ENCODE measurements at regions not wholly inside any gene's neighbourhood (a gene's known extent, or its start where the extent isn't known, plus 50 kb on each side); places are given as distances from the start of the nearest gene placed in this dataset.

GRCh38 chr3:73710340-73710739 is 85.6 kb upstream of the PDZRN3 start:
- H3K4me2 ChIP-seq (ENCODE audit: control insufficient read depth, extremely low read depth, insufficient read depth, low read depth, low read length) = no peak overlapping the region
- DNase-seq (ENCODE audit: low read depth, low spot score) = no peak
- H3K27ac ChIP-seq (ENCODE audit: control insufficient read depth, insufficient read depth, low read length) = no peak overlapping the region
- H3K9me1 ChIP-seq (ENCODE audit: control insufficient read depth, extremely low read depth, insufficient read depth, low read length) = no peaks in the 10 kb centered on the region
- dilution Hi-C loops (cut with MboI; ENCODE audit: extremely low pct_ligation_motif_present, low sequenced_read_pairs) = no loop called here
- H3K79me2 ChIP-seq (ENCODE audit: control insufficient read depth, insufficient read depth, low read length) = no peaks in the 10 kb centered on the region
- H3K4me3 ChIP-seq (ENCODE audit: control insufficient read depth in 2 of 3, extremely low read depth in 1 of 3, insufficient read depth in 2 of 3, low read depth in 1 of 3, low read length in 3 of 3) = no peak overlapping the region
- no peaks in the 10 kb centered on the region for H3K9me3 ChIP-seq (ENCODE audit: control insufficient read depth, low read depth, low read length)
- no peak for FAIRE-seq
- H3K36me3 ChIP-seq (ENCODE audit: control insufficient read depth in 2 of 2, extremely low read depth in 1 of 2, insufficient read depth in 2 of 2, low read length in 2 of 2) = no peaks in the 10 kb centered on the region
- H3K4me1 ChIP-seq (ENCODE audit: control insufficient read depth, extremely low read depth, insufficient read depth, low read length) = no peaks in the 10 kb centered on the region
- H4K20me1 ChIP-seq (ENCODE audit: control insufficient read depth, extremely low read depth, insufficient read depth, low read length) = no peaks in the 10 kb centered on the region
- TF ChIP-seq EZH2 (IDR thresholded peaks at IDR 0.05; ENCODE audit: low read length) (no peak), CTCF (optimal IDR thresholded peaks at IDR 0.05 in 1 of 3, IDR thresholded peaks at IDR 0.05 in 1 of 3, conservative IDR thresholded peaks at IDR 0.05 in 1 of 3; ENCODE audit: extremely low read depth in 1 of 3, insufficient read depth in 2 of 3, low read length in 3 of 3) (no peak)
- no peak overlapping the region for H2AFZ ChIP-seq (ENCODE audit: control insufficient read depth, low read length)
- H3K9ac ChIP-seq (ENCODE audit: control insufficient read depth, extremely low read depth, insufficient read depth, low read length) = no peak overlapping the region
- no peaks in the 10 kb centered on the region for H3K27me3 ChIP-seq (ENCODE audit: control insufficient read depth, extremely low read depth, insufficient read depth, low read length)

- TF ChIP-seq CTCF (optimal IDR thresholded peaks at IDR 0.05 in 1 of 3, IDR thresholded peaks at IDR 0.05 in 1 of 3, conservative IDR thresholded peaks at IDR 0.05 in 1 of 3; ENCODE audit: extremely low read depth in 1 of 3, insufficient read depth in 2 of 3, low read length in 3 of 3) (no peak), EZH2 (IDR thresholded peaks at IDR 0.05; ENCODE audit: low read length) (no peak)
- no peak overlapping the region for H3K4me2 ChIP-seq (ENCODE audit: control insufficient read depth, extremely low read depth, insufficient read depth, low read depth, low read length)
- no peaks in the 10 kb centered on the region for H3K4me1 ChIP-seq (ENCODE audit: control insufficient read depth, extremely low read depth, insufficient read depth, low read length)
- no peaks in the 10 kb centered on the region for H3K9me1 ChIP-seq (ENCODE audit: control insufficient read depth, extremely low read depth, insufficient read depth, low read length)
- H4K20me1 ChIP-seq (ENCODE audit: control insufficient read depth, extremely low read depth, insufficient read depth, low read length) = no peaks in the 10 kb centered on the region
- H3K27ac ChIP-seq (ENCODE audit: control insufficient read depth, insufficient read depth, low read length) = no peak overlapping the region
- H3K9me3 ChIP-seq (ENCODE audit: control insufficient read depth, low read depth, low read length) = no peaks in the 10 kb centered on the region
- no peaks in the 10 kb centered on the region for H3K36me3 ChIP-seq (ENCODE audit: control insufficient read depth in 2 of 2, extremely low read depth in 1 of 2, insufficient read depth in 2 of 2, low read length in 2 of 2)
- H3K79me2 ChIP-seq (ENCODE audit: control insufficient read depth, insufficient read depth, low read length) = no peaks in the 10 kb centered on the region
- no peak for DNase-seq (ENCODE audit: low read depth, low spot score)
- H3K27me3 ChIP-seq (ENCODE audit: control insufficient read depth, extremely low read depth, insufficient read depth, low read length) = no peaks in the 10 kb centered on the region
- FAIRE-seq = no peak
- H3K9ac ChIP-seq (ENCODE audit: control insufficient read depth, extremely low read depth, insufficient read depth, low read length) = no peak overlapping the region
- no peak overlapping the region for H2AFZ ChIP-seq (ENCODE audit: control insufficient read depth, low read length)
- dilution Hi-C loops (cut with MboI; ENCODE audit: extremely low pct_ligation_motif_present, low sequenced_read_pairs) = no loop called here
- no peak overlapping the region for H3K4me3 ChIP-seq (ENCODE audit: control insufficient read depth in 2 of 3, extremely low read depth in 1 of 3, insufficient read depth in 2 of 3, low read depth in 1 of 3, low read length in 3 of 3)
Measured at GRCh38 chr3:73709712-73710111, 85.0 kb upstream of the PDZRN3 start.
